Choroid plexus epithelial cell (primary cell): ENCODE measurements at regions not wholly inside any gene's neighbourhood (a gene's known extent, or its start where the extent isn't known, plus 50 kb on each side); places are given as distances from the start of the nearest gene placed in this dataset.
"Not testable (repeated sequence)": the region's sequence is repeated elsewhere in the genome, so short reads cannot be mapped to it uniquely, and the experiment has no call there.

Experiments
- DNase-seq: peaks from one replicate; pipeline ENCODE4 v3.0.0-alpha.2; 2010; ENCODE audit warnings: low read depth
- H3K4me3 ChIP-seq: 2 replicates; pipeline ENCODE4 v1.5.1; 2011; ENCODE audit warnings: low read depth, mild to moderate bottlenecking, control low read depth, low read length, moderate library complexity
- TF ChIP-seq, protein P1 (sequence below): conservative IDR thresholded peaks from 2 replicates; pipeline ENCODE4 v1.5.1; 2011; ENCODE audit warnings: low read depth, mild to moderate bottlenecking, control low read depth, inconsistent platforms, low read length, moderate library complexity

DNA sequence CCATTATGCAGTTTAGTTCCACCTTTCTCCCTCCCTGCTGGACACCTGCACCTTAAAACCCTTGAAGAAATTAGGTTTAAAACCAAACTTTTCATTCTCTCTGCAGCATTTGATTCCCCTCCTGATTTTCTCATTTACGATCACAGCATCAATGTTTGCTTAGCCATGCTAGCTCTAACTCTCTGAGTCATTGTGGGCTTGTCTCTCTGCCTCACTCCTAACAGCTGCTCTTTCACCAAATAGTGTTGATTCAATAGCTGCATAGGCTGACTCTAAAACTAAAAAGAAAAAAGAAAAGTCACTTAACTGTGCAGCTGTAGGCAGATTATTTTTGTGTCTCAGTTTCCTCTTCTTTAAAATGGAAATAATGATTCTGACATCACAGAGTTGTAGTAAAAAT, 1124.9 kb downstream of the DIAPH3 start:
- no peak overlapping the region for H3K4me3 ChIP-seq
- peak; percentile 76 for DNase-seq
- TF ChIP-seq, protein P1, sequence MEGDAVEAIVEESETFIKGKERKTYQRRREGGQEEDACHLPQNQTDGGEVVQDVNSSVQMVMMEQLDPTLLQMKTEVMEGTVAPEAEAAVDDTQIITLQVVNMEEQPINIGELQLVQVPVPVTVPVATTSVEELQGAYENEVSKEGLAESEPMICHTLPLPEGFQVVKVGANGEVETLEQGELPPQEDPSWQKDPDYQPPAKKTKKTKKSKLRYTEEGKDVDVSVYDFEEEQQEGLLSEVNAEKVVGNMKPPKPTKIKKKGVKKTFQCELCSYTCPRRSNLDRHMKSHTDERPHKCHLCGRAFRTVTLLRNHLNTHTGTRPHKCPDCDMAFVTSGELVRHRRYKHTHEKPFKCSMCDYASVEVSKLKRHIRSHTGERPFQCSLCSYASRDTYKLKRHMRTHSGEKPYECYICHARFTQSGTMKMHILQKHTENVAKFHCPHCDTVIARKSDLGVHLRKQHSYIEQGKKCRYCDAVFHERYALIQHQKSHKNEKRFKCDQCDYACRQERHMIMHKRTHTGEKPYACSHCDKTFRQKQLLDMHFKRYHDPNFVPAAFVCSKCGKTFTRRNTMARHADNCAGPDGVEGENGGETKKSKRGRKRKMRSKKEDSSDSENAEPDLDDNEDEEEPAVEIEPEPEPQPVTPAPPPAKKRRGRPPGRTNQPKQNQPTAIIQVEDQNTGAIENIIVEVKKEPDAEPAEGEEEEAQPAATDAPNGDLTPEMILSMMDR: no peak

DNA sequence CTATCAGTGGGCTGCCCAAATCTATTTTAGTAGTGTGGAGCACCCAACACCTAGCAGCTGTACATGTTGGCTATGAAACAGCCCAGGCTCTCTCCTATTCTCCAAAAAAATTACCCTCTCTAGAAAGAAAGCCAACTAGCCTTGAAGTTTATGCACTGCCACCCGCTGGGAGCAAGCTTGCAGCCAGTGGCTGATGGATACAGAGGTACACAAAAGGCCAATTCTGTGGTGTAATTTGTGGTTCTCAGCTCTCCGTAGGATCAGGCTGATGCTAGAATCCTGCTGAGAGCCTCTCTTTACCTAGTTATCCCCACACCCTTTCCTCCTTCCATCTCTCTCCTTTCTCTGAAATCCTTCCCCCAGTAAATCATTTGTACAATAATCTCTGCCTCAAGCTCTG, 1120.7 kb downstream of the DIAPH3 start:
- peak; percentile 84 for DNase-seq
- TF ChIP-seq, protein P1: peak; percentile 21
- no peak overlapping the region for H3K4me3 ChIP-seq

DNA sequence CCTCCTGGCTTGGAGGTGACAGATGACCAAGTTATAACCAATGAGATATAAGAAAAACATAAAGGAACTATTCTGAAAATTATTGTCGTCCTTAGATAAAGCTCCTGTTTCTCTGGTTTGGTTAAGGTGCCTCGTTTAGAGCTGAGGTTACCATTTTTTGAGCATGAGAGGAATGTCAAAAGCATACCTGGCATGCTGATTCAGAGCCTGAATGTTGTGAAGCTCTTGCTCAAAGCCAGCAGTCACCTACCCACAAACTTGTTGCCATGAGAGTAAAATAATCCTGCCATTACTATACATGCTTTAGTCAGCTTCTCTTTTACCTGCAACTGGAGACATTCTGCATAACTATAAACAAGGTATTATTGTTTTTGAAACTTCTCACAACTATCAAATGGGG, 1116.2 kb downstream of the DIAPH3 start:
- TF ChIP-seq, protein P1: no peak
- no peak overlapping the region for H3K4me3 ChIP-seq
- DNase-seq: peak; percentile 18

DNA sequence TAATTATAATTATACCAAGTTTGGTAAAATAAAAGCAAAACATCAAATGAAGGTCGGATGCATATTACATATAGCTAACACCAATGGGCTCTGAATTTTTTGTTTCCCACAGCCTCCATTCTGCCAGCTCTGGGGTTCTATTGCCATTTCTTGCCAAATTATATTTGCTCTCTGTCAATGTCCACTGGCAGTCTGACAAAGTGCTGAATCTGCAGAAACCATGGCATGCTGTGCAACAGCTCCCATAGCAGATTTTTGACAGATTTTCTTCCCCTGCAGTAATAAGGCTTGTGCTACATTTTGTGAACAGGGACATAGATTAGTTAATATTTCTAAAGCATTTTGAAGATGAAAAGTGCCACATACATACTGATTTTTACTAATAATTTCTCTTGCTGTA, 1102.1 kb downstream of the DIAPH3 start:
- peak; percentile 5 for DNase-seq
- TF ChIP-seq, protein P1: no peak
- no peak overlapping the region for H3K4me3 ChIP-seq

DNA sequence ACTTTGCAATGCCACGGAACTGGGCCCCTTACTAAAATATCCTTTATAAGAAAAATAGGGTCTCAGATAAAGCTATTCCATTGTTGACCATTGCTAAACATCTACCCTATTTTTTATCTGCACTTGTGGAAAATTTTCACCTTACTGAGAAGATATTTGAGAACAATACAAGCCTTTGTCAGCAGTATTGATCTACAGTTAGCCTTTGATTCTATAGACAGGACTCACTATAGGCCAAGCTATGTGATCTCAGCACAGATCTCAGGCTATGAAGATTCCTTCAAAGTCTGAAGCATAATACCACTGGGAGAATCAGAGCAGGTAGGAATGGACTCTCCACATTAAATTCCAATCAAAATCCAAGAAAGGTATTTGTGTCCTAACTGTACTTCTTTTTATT, 1099.7 kb downstream of the DIAPH3 start:
- TF ChIP-seq, protein P1: no peak
- DNase-seq: no peak
- H3K4me3 ChIP-seq: no peak overlapping the region

DNA sequence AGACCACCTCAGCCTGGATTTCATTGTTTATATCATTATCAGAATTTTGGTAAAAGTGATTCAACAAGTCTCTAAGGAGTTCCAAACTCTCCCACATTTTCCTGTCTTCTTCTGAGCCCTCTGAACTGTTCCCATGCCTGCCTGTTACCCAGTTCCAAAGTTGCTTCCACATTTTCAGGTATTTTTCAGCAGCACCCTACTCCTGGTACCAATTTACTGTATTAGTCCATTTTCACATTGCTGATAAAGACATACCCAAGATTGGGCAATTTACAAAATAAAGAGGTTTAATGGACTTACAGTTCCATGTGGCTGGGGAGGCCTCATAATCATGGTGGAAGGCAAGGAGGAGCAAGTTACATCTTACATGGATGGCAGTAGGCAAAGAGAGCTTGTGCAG, 1087.3 kb downstream of the DIAPH3 start:
- not testable (repeated sequence) for H3K4me3 ChIP-seq, DNase-seq

DNA sequence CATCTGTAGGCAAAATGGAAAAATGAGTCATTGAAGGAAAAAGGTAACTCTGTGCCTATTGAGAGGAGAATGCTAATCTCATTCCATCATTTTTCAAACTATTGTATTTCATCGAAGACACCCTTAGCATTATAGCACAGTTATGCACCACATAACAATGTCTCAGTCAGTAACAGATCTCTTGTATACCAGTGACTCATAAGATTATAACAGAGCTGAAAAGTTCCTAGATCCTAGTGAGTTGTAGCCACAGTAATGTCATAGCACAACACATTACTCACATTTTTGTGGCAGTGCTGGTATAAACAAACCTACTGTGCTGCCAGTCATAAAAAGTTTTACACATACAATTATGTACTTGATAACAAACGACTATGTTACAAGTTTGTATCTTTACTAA, 1077.6 kb downstream of the DIAPH3 start:
- TF ChIP-seq, protein P1: no peak
- H3K4me3 ChIP-seq: no peak overlapping the region

DNA sequence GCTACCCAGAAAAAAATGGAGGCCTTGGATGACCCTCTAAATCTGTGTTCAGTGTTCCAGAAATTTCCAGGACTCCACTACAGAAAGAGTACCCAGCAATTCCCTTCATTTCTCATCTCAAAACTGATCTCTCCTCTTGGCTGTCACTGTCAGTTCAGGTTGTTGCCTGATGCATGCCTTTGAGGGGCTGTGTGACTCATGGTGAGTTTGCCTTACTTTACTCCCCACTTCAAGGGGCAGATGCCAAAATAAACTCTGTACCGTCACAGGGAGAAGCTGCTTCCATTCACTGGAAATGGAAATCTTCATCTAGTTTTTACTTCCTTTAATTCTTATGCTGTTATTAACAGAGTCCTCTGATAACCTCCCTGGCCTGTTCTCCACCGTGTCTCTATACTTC, 1075.0 kb downstream of the DIAPH3 start:
- peak; percentile 60 for DNase-seq
- no peak overlapping the region for H3K4me3 ChIP-seq
- TF ChIP-seq, protein P1: no peak

More for the DNA sequence above, 1077.6 kb downstream of the DIAPH3 start:
- peak; percentile 86 for DNase-seq
